A549 (cell line): ENCODE measurements at regions not wholly inside any gene's neighbourhood (a gene's known extent, or its start where the extent isn't known, plus 50 kb on each side); places are given as distances from the start of the nearest gene placed in this dataset.

Source experiments
- EHMT2 ChIP-seq: fragments of 200-600 bp; sonication (generic); IDR thresholded peaks from 2 replicates; pipeline ENCODE4 v1.6.1; 2016; ENCODE audit warnings: antibody characterized with exemption, low read depth, mild to moderate bottlenecking, moderate library complexity
- NR3C1 ChIP-seq: fragments of >200 bp; sonication (Bioruptor Twin); formaldehyde crosslinking; IDR thresholded peaks from 3 replicates; pipeline ENCODE4 v1.6.1; 2017

GRCh38 chr1:232555494-232556210 is 74.3 kb downstream of the SIPA1L2 start:
- TF ChIP-seq EHMT2 (no peak), NR3C1 (no peak)
